NCI-H345 treated with DMSO at 0.1 percent for 48 hours (cell line): ENCODE measurements at regions not wholly inside any gene's neighbourhood (a gene's known extent, or its start where the extent isn't known, plus 50 kb on each side); places are given as distances from the start of the nearest gene placed in this dataset.

Experiments
- DNase-seq: peaks from one replicate; lab custom pipeline; 2025; ENCODE audit not compliant: unreplicated experiment; lab: John Stamatoyannopoulos, UW

GRCh38 chr4:129345609-129346008 lies 249.7 kb downstream of the C4orf33 start:
- no peak for DNase-seq

DNA sequence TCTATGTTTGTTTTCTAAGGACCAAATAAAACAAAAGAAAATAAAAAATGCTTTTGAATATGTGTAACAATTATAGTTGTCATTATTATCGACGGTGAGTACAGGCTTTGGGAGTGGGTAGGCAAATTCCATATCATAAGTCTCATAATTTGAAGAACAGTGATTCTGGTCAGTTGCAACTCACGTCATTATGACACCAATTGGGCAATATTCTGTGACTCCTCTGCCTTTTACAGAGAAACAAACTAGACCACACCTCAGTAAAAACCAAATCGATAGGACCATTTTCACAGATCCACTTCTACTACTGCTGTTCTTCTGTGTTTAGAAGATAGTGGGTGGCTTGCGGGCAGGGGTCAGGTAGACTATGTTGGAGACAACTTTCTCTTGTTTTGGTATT lies 250.1 kb downstream of the C4orf33 start:
- no peak for DNase-seq

DNA sequence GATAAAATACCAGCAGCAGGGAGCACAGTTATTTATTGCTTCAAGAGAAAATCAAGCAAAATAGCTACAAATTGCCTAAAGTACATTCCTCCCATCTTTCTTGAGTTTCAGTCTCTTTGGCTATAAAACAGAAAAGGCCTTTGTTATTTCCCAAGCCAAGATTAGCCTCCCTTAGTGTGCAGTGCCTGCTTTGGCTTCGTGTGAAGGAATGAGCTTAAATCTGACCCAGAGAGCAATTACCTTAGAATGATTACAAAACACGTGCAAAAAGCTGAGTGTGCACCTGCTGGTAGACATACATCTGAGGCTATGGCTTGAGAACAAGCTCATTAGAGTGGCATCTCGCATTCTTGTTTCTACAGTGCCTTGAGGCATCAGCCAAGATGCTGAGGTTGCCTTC lies 250.8 kb downstream of the C4orf33 start:
- no peak for DNase-seq

GRCh38 chr4:129350834-129351721 lies 255.1 kb downstream of the C4orf33 start:
- no peak for DNase-seq

DNA sequence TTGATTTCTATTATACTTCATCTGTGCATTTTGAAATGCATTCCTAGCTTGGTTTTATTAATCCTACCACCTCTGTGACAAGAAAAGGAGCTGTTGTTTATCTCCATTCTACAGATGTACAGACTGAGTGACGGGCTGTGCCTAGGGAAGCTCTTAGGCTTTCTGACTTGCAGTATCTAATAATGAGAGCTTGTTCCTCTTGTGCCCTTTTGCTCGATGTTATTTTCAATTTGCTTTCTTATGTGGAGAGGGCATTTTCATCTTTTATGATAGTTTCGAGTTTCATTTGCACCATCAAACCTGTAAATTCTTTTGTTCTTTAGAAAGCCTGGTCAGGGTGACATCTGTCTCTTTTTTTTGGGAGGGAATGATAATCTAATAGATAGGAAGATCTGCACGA lies 256.5 kb downstream of the C4orf33 start:
- DNase-seq = no peak

DNA sequence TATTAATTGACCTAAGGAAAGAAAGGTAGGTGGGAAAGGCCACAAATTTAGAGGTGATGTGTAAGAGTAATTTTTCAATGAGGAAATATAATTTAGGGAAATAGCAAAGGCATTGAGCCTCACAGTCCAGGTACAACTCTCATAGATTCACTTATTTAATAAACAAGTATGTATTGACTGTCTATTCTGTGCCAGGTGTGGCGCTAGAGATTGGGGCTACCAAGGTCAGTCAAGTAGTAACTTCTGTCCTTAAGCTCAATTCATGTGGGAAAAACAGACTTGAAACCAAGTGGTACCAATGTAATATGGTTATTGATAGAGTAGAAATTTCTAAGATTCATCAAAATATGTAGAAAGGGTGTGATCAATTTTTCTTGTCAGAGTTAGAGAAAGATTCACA lies 257.5 kb downstream of the C4orf33 start:
- no peak for DNase-seq

DNA sequence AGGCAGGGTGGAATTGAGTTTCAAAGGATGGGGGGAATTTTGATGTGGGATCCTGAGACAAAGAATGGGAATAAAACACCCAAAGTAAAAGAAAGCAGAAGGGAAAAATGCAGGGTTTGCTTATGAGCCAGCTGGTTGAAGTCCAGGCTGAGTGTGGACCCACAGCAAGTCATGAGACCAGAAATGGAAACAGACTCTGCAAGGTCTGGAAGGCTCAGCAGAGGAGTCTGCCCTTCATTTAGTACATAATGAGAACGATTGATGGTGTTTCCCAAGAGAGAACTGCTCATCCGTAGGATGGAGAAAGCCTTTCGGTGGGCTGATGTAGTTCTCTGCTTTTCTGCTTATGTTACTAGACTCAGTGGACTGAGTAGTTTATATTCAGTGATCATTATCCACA lies 259.1 kb downstream of the C4orf33 start:
- DNase-seq = no peak

DNA sequence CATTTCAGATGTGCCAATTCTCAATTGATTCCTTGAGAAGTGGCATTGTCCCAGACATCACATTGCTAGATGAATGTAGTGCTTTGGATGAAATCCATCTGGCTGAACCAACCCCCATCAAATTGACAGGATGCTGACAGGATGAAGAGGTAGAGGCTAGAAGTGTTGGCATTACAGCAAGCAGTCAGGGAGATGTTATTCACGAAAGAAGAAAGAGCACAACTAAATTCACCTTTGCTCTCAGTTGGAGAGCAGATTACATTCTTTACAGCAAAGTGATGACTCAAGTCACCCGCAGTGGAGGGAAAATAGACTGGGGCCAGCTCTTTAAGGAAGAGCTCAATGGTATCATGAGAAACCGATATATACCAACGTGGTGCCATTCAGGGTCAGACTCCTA lies 259.6 kb downstream of the C4orf33 start:
- DNase-seq = no peak

- DNase-seq = no peak
Observed at GRCh38 chr4:129358571-129358970, 262.6 kb downstream of the C4orf33 start.

- DNase-seq = no peak
Observed at GRCh38 chr4:129359461-129359860, 263.5 kb downstream of the C4orf33 start.

- DNase-seq = peak; percentile 57
Observed at GRCh38 chr4:129362691-129363274, 266.8 kb downstream of the C4orf33 start.

GRCh38 chr4:129364747-129365452 lies 268.9 kb downstream of the C4orf33 start:
- no peak for DNase-seq

GRCh38 chr4:129369361-129370010 lies 273.5 kb downstream of the C4orf33 start:
- no peak for DNase-seq

- DNase-seq = no peak
Observed at GRCh38 chr4:129371065-129371464, 275.1 kb downstream of the C4orf33 start.

DNA sequence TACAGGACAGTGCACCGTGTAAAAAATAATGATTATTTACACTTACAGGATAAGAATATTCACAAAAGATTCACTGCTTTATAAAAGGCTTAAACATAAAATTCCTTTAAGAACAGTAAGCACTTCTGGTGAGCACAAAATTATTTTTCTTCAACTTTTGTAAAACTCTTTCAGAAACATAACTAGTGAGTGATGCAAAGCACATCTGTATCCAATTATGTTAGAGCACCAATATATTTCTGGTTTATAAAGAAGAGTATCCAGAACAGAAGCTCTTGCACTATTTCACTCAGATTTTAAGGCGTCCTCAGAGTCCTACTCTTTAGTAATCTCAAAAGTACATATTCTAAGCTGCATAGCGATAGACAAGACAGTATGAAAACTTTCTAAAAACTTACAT lies 276.0 kb downstream of the C4orf33 start:
- no peak for DNase-seq

DNA sequence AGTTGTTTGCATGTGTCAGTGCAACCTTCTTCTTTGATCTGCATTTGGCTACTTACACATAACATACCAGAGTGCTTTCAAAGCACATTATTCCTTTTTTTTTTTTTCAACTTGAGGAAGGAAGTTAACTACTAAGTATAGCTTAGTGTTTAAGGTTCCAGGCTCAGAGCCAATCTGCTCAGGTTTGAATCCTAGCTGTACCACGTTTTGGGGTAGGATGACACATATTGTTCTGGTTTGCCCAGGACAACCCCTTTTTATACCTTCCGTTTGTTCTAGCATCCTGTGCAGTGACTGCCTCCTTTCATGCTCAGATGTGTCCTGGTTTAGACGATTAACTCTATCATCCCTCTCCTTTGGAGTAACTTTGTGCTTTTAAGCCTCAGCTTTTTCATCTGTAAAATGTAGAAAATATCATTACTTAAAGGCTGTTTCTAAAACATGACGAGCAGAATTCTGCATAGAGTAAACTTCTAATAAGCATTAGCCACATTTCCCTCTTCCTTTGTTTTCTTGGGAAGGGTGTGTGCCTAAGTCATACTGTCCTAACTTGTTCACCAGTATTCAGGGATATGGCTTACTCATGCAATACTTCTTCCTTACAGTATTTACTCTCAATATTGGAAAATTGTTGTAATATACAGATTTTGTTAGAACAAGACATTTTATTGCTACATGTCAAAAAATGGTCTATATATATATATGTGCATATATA lies 281.3 kb downstream of the C4orf33 start:
- no peak for DNase-seq

GRCh38 chr4:129378364-129378763 lies 282.4 kb downstream of the C4orf33 start:
- DNase-seq = no peak

GRCh38 chr4:129379429-129379828 lies 283.5 kb downstream of the C4orf33 start:
- no peak for DNase-seq

GRCh38 chr4:129384974-129385373 lies 289.0 kb downstream of the C4orf33 start:
- DNase-seq = no peak

DNA sequence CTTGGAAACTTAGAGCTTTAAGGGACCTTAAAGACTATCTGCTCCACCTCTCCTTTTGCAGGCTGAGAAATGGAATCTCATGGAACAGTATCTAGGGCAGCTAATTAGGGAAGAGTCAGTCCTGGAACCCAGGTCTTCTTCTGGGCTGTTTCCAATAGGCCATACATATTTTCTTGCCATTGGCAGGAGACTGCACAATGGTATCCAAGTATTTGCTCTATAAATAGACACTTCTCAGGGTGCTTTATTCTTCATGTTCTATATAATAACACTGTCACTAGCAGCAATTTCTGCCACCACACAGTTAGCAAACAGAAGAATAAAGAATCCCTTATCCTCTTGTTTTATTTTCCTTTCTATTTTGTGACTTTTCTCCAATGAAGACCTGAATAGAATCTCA lies 291.7 kb downstream of the C4orf33 start:
- no peak for DNase-seq

DNA sequence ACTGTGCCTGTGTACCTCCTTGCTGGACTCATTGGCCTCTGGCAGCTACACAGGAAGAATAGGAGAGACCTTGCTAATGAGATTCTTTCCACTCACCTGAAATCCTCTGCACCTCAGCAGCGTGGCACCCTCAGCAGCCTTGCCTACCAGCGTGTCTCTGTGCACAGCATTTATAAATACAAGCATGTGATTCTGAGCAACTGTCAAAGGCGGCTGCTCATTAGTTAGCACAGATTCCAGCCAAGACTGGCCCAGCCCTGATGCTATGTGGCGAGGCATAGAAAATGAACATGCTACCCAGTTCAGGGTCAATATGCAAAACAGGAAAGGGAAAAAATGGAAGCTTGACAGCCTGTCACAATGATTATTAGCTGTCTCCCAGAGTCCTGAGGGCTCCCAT lies 298.0 kb downstream of the C4orf33 start:
- DNase-seq = no peak
